Lung microvascular endothelial cell (primary cell): ENCODE measurements at regions not wholly inside any gene's neighbourhood (a gene's known extent, or its start where the extent isn't known, plus 50 kb on each side); places are given as distances from the start of the nearest gene placed in this dataset.
A peak's percentile ranks its signal among the peaks of the same experiment; 100 is the strongest.

Experiments used
- DNase-seq, 2 donors: peaks; one replicate each; pipeline versions ENCODE4 v3.0.0 to v3.0.0-alpha.2; 2010; ENCODE audit warnings: low read depth in 2 of 2

DNA sequence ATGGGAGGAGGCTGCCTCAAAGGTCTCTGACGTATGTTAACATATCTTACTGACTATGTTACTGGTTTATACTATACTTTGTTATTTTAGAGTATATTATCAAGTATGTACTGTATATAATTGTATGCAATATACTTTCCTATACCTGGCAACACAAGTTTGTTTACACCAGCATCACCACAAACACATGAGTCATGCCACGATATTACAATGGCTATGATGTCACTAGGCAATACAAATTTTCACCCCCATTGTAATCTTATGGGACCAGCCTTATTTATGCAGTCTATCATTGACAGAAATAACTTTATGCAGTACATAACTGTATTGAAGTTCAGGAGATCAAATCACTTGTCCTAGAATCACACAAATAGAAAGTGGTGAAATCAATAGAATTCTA, 329.9 kb upstream of the SLC7A11 start:
- DNase-seq: peak in 1 of 2 donors; percentile 16

DNA sequence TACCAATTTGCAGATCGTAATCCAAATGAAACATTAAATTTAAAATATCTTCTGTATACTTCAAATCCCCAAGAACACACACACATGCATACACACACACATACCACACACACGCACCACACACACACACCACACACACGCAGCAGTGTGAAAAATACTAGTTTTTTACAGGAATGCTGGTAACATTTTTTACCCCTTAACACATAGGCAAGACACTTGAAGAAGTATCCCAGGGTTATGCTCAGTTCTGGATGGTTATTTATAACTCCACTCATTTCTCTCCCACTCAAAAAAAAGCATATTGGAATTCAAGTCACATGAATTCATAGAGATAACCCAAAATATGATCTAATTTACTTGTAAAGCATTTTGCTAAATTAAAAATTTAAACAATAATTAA, 325.5 kb upstream of the SLC7A11 start:
- DNase-seq: no peak

DNA sequence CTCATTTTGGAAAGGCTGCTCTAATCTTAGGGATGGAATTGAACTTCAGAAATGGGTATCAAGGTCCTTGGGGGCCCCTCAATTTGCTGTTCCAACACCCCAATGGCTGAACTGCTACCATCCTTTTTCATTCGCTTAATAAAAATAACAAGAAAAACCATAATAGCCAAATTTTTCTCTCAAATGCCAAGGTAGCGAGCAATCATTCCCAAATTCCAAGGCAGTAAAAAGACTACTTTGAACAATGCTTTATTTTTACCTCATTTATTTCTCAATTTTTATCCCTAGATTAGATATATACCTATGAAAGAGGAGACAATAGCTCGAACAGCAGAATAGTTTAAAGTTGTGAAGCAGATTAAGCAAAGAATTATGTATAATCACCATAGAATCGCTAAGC, 323.4 kb upstream of the SLC7A11 start:
- no peak for DNase-seq

DNA sequence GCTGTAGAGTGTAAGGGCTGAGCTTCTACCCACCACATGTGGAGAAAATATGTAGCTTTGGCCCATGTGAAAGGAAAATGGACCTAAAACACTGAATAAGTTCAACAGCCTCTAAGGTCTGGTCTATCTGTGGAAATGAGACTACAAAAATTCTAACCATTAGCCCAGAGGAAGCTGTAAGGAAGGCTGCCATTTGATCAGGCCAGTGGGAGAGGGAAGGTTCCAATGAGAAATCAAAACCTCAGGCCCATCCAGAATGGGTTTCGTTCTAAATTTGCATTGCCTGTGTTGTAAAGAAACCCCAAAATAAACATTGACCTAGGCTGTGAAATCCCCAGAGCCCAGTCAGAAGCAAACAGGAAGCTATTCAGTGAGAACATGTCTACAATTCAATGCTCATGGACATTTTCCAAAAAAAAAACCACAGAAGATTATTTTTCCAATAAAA, 320.4 kb upstream of the SLC7A11 start:
- DNase-seq: peak; percentile 76 to 85

DNA sequence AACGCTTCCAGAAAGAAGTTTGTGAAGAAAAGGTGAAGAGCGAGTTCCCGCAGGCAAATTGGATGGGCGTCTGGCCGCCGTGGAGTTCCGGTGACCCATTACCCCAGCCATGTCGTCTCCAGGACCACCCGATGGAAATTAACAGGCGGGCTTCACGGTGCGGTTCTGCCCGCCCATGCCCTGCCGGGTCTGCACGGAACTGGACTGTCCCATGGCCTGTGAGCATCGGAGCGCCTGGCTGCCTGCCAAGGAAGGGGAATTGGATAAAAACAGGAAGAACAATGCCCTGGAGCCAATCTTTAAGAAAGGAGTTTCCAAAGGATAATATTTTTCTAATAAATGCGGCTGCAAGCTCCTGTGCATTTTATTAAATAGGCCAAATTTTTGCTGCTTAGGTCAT, 319.8 kb upstream of the SLC7A11 start:
- DNase-seq: peak; percentile 63 to 67

DNA sequence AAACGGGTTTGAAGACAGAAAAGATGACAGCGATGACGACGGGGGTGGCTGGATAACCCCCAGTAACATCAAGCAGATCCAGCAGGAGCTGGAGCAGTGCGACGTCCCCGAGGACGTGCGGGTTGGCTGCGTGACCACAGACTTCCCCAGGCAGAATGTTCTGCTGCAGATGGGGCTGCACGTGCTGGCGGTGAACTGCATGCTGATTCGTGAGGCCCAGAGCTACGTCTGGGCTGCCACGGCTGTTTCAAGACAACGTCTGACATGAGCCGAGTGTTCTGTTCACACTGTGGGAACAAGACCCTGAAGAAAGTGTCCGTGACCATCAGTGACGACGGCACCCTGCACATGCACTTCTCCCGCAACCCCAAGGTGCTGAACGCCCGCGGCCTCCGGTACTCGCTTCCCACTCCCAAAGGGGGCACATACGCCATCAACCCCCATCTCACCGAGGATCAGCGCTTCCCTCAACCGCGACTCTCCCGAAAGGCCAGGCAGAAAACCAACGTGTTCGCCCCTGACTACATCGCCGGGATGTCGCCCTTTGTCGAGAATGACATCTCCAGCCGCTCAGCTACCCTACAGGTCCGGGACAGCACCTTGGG, 319.2 kb upstream of the SLC7A11 start:
- DNase-seq: no peak

DNA sequence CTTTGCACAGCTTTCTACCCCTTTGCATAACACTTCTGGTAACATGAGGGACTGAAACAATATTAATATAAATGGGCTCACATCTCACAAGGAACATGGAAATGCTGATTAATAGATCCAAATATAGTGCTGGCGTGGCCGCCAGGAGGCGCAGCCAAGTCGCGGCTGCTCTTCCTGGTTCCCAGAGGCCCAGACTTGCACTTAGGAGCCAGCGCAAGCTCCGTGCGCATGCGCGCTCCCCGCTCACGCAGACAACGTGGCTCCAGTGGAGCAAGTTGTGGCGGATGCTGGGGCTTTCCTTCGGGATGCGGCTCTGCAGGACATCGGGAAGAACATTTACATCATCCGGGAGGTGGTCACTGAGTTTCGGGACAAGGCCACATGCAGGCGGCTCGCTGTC, 318.3 kb upstream of the SLC7A11 start:
- DNase-seq: no peak

DNA sequence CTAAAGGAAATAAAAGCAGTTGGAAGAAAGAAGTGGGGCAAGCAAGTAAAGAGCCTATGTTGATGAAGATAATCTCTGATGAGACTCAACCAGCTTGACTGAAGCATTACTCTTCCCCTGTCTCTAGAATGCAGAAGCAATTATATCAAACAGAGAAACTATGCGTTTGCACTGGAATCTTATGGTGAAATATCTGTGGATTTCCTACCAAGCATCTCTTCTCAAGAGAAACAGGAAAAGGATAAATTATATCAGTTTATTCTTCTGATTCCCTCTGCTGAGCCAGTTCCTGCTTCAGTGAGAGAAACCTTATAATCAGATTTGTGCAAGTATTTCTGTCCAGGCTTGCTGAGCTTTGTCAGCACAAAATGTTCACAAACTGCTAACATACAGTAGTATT, 316.7 kb upstream of the SLC7A11 start:
- DNase-seq: no peak

DNA sequence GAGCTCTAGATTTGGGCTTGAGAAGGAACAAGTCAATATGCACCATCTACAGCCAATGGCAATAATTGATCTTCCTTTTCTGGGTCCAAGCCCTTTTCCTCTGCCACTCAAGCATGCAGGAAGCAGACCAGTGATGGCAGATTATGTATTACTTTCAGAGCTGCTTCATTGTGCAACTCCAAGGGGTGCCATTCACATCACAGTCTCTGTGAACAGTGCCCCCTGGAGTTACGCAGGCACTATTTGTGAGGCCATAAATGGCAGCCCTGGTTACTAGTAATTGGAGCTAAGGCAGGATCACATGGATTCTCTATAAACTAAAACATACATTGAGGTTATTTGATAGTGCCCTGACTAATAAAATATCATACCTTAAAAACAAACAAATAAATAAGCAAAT, 313.4 kb upstream of the SLC7A11 start:
- DNase-seq: peak; percentile 14 to 25

DNA sequence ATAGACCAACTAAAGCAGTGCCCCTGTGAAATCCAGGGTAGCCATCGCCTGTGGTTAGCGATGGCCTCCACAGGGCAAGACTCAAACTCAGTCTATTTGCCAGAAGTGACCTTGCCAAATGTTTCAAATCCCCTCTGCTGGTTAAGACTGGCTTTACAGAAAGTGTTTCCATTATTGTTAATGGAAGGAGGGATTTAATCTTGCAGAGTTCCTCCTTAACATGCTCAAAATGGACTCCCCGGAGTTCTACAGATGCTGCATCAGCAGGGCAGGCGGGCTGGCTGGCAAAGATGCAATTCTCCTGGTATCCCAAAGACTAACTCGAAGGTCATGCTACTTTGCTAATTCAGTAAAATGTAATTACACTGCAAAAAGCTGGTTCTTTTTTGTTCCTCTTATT, 313.0 kb upstream of the SLC7A11 start:
- DNase-seq: no peak

DNA sequence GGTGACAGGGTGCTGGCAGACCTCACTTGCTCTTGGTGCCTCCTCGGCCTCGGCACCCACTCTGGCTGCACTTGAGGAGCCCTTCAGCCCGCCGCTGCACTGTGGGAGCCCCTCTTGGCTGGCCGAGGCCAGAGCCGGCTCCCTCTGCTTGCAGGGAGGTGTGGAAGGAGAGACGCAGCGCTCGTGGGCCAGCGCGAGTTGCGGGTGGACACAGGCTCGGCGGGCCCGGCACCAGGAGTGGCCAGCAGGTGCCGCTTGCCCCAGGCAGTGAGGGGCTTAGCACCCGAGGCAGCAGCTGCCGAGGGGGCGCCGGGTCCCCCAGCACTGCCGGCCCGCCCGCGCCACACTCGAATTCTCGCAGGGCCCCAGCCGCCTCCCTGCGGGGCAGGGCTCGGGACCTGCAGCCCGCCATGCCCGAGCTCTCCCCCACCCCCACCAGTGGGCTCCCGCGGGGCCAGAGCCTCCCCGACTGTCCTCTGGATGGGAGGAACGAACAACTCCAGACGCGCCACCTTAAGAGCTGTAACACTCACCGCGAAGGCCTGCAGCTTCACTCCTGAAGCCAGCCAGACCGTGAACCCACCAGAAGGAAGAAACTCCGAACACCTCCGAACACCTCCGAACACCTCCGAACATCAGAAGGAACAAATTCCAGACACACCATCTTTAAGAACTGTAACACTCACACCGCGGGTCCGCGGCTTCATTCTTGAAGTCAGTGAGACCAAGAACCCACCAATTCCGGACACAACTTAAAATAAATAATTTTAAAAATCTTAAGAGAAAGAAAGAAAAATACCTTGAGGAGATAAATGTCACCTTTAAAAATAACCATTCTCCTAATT, 311.1 kb upstream of the SLC7A11 start:
- DNase-seq: no peak

DNA sequence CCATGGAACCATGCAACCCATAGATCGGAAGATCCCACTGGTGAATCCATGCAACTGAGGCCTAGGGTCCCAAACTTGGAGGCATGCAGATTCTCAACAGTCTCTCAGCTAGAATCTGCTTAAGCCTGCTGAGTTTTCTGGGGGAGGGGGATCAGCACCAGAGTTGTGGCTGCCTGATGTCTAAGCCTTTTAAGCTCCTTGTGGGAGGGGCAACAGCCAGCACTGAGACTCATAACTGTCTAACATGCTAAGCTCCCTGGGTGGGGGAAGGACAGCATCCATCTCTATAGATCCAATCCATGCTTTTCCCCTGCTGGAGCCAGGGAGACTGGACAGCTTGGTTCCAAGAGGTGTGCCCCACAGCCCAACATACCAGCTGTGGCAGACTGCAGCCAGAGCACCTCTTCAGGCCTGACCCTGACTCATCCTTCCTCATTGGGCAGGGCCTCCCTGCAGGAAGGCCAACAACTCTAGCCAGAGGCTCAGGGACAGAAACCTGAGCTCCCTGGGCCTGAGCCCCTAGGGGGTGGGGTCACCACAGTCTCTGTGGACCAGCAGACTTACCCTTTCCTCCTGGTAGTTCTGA, 300.1 kb upstream of the SLC7A11 start:
- no peak for DNase-seq

DNA sequence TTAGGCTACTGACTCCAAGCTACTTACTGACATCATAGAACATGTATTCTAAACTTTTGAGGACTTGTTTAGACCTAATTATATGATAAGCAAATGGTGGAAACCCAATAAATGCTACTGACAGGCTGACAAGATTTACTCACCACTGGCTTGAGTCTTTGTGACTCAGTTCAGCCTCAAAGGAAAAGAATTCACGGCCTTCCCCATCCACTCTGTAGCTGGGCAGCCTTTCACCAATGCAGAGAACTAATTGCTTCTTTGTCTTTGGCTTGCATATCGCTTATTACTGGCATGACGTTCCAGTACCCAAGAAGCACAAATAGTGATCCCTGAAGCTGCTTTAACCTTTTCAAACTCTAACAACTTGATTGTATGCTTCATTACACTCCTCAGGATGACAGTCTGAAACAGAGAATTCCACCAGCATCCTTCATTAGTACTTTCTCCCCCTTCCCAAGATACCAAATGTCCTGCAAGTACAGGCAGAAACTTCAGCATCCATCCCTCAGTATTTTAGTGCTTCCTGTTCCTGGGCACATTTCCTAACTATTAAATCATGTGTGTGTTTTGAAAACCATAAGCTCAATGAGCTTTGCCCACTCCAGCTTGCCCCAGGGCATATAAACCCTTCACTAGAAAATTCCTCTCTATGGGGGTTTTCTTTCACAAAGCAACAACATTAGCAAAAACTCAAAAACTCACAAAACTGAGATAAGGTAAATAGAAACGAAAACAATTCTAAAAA, 298.1 kb upstream of the SLC7A11 start:
- no peak for DNase-seq

DNA sequence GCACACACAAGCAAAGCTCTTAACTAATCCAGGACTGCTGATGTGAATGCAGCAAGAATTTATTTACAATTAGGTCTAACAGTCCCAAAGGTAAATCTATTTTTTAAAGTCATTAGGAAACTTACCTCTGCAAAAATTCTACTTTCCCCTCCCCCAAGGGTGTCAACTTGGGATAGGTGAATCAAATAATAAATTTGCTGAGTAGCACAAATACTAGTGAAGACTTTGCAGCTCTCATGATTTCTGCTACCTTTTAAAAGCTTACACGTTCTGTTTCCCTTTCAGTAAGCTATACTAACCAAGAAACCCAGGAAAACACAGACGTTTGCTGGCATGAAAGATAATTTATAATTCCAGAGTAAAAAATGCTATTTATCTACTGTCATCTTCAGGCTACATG, 296.6 kb upstream of the SLC7A11 start:
- DNase-seq: no peak

DNA sequence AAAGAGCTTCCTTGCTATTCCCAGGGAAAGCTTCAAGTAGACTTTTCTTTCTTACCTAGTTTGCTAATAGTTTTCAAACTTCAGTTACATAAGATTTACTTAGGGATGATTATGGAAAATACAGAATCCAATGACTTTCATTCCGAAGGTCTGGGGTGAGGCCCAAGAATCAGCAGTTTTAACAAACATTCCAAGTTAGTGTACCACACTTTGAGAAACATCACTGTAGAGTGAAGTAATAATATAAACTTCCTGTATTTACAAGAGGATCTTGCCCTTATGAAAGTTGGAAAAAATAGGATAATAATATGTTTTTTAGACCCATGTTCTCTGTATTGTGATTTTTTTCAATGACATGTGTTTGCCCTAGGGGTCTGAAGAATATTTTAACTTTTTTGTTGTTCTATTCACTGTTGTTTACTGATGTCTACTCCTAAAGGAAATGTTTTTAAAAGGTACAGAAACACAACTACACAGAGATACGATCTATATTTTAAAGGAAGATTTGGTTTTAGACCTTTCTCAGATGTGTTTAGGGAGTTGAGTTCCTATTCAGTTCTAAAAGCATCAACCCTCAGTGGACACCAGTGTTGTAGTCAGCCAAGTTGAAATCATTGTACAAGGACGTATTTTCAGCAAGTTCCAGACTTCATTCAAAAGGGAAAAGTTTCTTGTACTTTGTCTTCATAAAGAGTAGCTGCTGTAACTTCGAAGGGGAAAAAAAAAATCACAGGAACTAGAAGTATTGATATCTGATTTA, 295.8 kb upstream of the SLC7A11 start:
- DNase-seq: no peak

DNA sequence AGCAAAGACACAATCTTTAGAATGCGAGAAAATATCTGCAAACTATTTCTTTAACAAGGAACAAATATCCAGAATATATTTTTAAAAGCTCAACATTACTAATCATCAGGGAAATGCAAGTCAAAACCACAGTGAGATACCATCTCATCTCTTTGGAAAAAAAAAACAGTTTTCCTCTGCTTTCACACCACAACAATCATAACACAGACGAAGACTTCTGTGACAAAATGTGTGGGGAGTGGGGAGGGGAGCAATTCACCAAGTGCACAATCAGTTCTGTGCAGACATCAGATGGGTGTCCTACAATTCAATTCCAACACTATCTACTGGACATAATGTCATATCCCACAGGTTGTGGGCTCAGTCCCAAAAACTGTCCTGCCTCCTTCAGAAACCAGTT, 293.2 kb upstream of the SLC7A11 start:
- no peak for DNase-seq

DNA sequence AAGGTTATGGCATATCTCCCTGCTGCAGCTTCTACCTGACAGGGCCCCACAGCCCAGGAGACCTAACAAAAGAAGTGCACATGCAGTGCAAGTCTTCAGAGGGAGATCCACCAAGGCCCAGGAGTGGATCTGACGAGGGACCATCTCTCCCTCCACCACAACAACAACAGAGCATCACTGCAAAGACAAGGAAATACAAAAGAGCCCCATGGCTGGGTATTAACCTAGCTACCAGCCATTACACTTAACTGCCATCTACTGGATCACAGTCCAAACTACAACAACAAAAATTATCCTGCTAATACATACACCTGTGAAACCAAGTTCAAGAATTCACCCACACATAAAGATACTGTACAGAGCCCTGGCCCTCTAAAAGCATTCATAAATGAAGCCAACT, 280.2 kb upstream of the SLC7A11 start:
- DNase-seq: peak; percentile 37 to 51

DNA sequence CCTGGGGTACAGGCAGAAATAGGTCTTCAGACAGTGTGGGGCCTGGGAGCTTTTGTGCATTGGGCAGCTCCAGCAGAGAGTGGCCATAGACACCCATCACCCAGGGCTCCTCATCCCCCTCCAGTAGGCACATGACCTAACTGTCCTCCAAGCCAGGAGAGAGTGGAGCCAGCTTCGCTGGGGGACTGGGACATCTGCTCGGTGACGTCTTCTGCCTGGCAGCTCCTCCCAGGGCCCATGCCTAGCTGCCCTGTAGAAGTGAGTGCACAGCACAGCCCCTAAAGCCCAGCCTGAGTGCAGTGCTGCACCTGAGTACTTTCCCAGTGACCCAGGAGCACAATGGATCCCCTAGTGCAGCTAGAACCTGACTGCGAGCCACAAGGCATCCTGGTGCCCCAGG, 279.7 kb upstream of the SLC7A11 start:
- DNase-seq: no peak

DNA sequence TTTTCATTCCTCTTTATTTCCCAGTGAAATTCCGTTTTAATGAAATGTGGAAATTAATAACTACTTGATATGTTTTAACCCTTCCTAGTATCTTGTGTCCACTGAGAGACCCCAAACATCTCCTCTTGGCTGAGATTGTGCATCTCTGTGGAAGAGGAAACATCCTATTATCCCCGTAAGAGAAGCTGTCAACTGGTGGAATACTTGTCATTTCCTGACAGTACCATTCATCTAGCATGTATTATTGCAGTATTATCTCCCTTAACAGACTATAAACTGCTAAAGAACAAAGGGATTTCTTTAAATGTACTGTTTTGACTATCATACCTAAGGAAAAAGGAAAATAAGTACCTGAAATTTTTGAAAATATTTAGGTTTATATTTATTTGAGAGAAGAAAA, 277.3 kb upstream of the SLC7A11 start:
- peak in 1 of 2 donors; percentile 17 for DNase-seq

DNA sequence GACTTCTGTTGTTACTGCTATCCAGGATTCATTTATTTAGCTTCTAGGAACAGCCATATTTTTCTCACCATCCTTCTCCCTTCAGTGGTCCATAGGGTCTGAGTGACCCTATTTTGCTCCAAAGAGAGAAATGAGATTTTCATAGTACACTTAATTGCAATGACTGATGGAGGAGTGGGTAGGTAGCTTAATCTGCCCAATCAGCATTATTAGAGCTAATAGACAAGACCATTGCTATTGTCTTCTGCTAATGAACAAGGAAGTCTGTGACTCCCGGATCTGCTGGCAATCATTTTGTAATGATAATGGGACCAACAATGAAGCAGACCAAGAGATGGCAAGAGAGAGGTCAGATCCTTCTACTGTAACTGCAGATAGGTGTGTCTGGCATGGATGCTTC, 271.4 kb upstream of the SLC7A11 start:
- DNase-seq: no peak

DNA sequence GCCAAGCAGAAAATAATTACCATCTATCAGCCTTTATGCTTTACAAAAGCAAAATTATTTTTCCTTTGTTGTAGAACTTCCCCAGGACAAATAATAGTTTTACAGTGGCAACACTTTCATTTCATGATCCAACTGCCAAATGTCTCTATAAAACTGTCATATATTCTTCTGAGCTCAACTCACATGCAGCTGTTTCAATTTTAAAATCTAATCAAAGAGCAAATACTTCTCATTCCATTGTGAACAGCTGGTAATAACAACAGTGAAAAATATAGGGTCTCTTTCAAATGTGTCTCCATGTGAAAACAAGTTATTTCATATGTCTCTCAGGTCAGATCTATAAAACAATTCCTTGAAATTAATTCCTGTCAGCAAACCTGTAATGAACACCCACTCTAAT, 270.6 kb upstream of the SLC7A11 start:
- no peak for DNase-seq
